ENCODE measurements at regions not wholly inside any gene's neighbourhood (a gene's known extent, or its start where the extent isn't known, plus 50 kb on each side); places are given as distances from the start of the nearest gene placed in this dataset.

- DNase-seq = no peak
Observed at GRCh38 chr1:82707681-82708080, 906.9 kb downstream of the ADGRL2 start.

DNA sequence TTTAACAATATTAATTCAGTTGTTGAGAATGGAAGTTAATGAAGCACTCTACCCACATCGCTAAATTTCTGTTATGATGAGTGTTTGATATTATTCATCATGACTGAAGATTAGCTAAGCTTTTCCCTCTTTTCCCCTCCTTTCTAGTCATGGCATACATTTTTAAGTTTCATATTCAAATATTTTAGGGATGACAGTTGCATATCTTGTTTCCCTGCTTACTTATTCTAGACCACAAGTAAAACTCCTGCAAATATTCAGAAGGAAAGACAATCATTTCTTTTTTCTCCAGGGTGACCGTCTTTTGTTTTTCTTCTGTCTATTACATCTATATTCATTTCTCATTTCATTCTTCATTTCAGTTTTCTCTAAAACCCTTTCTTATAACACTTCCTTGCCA, 906.0 kb downstream of the ADGRL2 start:
- DNase-seq = no peak

DNA sequence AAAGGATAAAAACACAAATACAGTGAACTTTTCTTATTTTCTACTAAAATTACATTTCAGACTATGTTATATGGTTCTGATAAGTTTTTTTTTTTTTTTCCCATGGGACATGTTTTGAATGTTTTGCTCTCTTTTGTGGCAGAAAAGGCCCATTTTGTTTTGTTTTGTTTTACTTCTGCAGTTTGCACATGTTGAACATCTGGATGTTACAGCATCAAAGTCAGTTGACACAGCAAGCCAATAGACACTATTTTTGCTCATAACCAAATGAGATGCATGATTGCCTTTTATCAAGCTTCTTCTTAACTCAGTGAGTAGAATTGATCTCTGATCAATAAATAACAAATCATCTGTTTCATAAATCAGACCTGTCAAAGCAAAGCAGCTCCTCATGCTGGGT, 904.2 kb downstream of the ADGRL2 start:
- DNase-seq = no peak

DNA sequence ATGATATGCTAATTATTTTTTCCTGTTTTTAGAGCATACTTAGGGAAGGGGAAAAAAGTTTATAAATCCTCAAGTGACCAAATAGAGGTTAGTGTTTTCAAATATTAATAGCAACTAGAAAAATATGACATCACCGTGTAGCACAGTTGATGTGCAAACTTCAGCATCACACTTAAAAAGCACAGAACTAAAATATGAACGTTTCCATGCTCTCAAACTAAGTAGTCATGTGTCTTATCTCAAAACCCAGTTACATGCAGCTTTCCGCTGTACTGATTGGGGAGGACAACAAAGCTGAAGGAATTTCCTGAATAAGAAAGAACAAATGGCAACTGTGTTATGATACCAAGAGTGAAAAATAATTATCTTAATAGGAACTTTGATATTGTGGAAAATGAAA, 903.7 kb downstream of the ADGRL2 start:
- no peak for DNase-seq

GRCh38 chr1:82703951-82704350, 903.2 kb downstream of the ADGRL2 start:
- no peak for DNase-seq

GRCh38 chr1:82700476-82700875, 899.7 kb downstream of the ADGRL2 start:
- no peak for DNase-seq

- DNase-seq = no peak
Observed at GRCh38 chr1:82697965-82698364, 897.2 kb downstream of the ADGRL2 start.

DNA sequence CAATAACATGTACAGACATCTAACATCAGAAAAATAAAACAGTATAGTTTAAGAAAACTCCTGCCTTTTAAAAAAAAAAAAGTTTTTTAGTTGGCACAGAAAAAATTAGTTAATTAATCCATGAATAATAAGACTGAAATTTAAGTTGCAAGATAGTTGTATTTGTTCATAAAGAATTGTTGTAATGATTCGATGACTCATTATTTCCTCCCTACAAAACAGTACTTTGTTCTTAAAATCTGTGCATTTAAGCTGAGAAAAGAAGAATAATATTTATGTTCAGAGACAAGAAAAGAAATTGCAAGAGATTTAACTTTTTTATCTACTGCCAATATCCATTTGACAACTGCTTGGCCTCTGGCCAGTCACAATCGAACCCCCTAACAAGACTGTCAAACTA, 894.7 kb downstream of the ADGRL2 start:
- no peak for DNase-seq

DNA sequence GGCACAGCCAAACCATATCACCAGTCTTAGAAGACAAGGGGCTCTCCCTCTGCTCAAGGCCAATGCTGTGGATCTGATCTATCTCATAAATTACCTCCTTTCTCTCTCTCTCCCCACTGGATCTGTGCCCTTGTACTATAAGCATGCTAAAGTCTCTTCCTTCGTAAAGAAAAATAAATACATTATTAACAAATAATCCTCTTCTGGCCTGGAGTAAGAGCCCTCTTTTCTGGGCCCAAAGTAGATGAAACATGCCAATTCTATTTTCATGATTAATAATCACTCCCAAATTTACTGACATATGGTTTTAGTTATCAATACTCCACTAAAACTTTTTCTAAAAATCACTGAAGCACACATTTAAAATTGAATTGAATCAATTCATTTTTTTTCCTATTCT, 889.7 kb downstream of the ADGRL2 start:
- no peak for DNase-seq

DNA sequence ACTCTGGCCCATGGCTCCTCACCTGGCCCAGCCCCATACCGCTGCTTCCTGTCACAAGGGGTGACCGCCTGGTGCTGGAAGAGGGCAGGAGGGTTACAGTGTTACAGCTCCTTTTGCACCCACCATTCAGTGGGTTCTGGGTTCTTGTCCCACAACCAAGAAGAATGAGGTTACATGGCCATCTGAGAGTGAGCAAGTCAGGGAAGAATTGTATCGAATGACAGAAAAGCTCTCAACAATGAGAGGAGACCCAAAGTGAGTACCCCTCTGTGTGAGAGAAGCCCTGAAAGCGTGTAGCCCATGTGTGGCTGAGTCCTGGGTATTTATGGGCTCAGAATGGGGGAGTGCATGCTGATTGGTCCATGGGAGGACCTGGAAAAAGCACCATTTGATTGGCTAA, 888.5 kb downstream of the ADGRL2 start:
- DNase-seq = no peak

GRCh38 chr1:82686774-82687173, 886.0 kb downstream of the ADGRL2 start:
- no peak for DNase-seq

DNA sequence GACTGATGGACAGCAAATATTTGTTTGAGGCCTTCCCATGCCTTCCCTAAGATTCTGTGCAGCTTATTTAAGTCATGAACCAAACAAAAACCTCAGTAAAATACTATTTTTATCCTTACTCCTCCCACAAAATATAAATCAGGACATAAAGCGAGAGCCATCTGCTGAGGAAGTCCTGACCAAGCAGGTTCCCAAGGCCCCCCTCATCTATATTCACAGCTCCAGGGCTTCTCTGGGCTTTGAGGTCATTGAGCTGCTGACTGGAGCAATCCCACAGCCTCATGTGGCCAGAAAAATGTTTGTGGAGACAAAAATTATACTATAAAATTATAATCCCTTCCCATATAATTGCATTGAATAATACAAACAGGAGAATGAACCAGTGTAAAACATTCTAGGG, 846.2 kb downstream of the ADGRL2 start:
- no peak for DNase-seq

DNA sequence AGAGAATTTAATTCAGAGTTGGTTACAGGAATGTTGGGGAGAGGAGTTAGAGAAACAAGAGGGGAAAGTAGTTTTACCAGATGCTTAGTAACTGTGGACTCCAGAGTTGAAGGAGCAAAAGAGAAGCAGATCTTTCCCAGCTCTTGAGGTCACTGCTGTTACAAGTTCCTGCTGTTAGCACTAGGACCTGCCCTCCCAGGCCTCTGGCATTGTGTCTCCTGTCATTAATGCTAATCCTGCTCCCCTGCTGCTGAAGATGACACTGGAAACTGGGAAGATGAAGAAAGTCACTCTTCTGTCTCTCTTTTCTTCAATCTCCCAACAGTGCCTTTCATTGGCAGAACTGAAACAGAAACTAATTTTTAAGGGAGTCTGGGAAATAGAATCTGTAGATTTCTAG, 845.6 kb downstream of the ADGRL2 start:
- no peak for DNase-seq

DNA sequence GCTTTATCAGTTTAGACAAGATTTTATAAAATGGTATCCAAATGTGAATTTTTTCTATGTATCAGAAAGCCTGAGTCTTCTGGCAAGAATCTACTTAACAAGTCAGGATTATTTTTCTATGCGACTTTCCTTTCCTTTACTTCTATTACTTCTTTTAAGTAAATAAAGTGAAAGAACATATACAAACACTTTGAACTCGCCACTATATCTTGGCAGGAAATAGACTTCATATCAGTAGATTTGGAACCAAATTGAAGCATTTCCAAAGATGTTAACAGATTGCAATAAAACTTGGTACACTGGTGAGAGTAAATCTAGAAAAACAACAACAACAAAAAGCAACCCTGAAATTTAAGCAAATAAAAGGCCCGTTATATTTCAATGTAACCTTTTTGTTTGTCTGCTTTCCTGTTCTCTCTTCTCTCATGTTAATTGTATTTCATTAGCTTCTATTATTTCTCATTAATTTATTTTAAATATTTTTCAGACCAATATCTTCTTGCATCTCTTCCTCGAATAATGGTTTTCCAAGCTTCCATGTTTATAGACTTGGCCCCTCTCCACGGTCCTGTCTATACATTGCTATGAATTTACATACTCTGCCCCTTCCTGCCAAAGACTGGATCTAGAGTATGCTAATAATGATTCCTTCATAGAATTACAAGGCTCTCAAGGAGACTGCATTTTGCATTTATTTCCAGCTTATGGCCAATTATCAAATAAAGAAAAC, 843.6 kb downstream of the ADGRL2 start:
- no peak for DNase-seq

- DNase-seq = no peak
Observed at GRCh38 chr1:82640352-82640751, 839.6 kb downstream of the ADGRL2 start.

DNA sequence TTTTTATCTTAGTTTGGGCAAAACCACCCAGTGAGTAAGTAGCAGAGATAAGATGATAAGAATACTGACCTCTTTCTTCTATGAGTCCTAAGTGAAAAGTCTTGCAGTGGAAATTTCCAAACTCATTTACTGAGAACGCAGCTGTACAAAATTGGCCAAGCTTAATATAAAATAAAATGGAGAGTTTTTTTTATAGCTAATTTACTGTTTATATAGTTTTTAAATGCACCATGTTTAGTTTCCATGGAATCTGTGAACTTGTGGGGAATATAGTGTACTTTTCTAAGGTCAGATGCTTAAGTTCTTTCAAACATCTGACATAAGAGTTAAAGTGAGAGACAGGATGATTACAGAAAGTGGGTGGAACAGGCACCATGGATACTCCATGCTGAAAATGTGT, 833.5 kb downstream of the ADGRL2 start:
- DNase-seq = no peak

DNA sequence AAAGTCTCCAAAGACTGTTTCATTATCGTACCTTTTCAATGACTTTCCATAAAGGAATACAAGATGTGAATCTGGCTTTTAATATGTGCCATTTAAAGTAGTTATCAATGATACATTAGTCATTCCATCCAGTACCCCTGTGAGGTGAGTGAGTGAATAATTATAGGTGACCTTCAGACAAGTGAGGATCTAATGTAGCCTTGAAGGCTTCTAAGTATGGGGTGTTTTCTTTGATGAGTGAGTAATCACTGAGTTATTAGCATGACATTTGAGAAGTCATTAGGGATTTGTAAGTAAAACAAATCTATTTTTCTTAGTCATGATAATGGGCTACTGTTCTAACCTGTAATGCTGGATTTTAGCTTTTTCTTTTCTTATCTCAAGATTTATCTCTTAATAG, 831.4 kb downstream of the ADGRL2 start:
- DNase-seq = no peak

DNA sequence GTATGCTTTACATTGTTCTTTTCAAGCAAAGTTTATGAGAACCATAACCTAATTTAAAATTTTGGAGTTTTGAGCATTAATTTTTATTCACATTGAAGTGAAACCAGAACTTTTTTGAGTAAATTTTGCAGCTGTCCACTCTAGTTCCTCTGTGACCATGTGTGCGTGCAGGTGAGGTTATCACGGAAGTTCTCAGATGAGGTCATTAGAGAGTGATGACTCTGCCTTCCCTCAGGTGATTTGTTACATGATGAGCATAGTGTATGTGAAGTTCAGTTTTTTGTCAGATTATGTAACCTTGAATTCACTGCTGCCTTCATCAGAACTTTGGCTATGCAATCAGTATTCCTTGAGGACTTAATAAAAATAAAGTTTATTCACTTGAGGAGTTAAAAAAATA, 828.2 kb downstream of the ADGRL2 start:
- no peak for DNase-seq

GRCh38 chr1:82625537-82625936, 824.8 kb downstream of the ADGRL2 start:
- DNase-seq = no peak

DNA sequence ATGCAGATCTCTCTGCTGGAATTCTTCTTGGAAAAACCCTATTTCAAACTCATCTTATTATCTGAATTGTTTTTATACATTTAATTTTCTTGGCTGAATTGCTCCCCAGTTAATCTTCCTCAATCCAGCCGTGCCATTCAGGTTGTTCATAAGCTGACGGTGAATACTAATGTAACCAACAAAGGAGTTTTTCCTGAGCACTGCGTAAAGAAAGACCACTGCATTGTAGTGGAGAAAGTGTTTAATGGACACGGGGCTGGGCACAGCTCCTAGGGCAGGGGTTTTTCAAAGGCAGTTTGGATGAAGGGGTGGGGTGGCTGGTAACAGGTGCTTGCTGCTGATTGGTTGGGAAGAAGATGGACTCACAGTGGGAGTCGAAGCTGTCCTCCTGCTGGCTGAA, 820.3 kb downstream of the ADGRL2 start:
- no peak for DNase-seq

DNA sequence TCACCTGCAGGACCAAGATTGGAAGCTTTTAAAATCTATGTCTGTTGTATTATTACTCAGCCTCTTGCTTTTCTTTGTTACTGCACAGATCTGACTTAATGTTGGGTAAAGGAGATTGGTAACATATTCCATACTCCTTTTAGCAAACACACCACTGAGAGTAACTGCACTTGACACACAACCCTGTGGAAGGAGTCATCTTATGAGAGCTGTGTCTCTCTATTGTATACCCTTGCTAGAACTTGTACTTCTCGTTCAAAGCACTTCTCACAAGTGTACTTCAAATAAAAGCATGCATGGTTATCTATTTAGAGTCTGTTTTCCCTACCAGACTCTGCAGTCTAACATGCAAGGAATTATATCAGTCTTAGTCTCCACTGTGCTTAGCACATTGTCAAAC, 813.4 kb downstream of the ADGRL2 start:
- DNase-seq = no peak

DNA sequence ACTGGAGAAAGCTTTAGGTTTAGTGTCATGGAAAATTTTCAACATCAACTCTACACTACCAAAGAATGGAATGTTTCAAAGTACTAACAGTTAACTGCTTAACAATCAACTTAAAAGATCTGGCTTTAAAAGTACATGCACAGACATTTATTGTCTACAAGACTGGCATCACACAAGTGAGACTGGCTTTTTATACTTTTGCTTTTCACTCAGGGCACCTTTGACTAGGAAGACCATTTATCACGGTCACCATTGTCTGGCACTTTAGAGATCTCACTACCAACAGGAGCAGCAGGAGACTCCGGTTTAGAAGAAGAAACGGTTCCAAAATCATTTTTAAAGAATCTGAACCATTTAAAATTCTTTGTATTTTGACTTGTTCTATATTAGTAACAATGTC, 812.3 kb downstream of the ADGRL2 start:
- no peak for DNase-seq

DNA sequence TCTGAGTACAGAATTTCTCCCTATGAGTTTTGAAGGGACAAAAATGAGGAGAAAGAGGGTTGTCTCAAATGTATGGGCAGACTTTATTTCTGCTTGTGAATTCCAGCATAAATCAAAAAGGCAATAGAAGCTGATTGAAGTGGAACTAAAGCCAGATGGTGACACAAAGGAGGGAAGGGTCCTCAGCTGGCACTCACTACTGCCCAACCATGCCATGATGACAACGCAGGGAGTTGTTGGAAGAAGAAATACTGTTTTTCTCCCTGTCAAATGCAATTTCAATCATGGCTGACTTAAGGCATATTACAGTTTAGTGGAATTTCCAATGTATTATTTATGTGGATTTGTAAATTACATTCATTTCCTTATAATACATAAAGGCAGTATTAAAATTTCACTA, 805.8 kb downstream of the ADGRL2 start:
- peak; percentile 46 for DNase-seq

- no peak for DNase-seq
Observed at GRCh38 chr1:82604524-82604923, 803.8 kb downstream of the ADGRL2 start.

GRCh38 chr1:82600314-82600713, 799.6 kb downstream of the ADGRL2 start:
- no peak for DNase-seq

- no peak for DNase-seq
Observed at GRCh38 chr1:82598812-82599211, 798.1 kb downstream of the ADGRL2 start.
